ENCODE measurements at regions not wholly inside any gene's neighbourhood (a gene's known extent, or its start where the extent isn't known, plus 50 kb on each side); places are given as distances from the start of the nearest gene placed in this dataset.
A peak's percentile ranks its signal among the peaks of the same experiment; 100 is the strongest.

DNA sequence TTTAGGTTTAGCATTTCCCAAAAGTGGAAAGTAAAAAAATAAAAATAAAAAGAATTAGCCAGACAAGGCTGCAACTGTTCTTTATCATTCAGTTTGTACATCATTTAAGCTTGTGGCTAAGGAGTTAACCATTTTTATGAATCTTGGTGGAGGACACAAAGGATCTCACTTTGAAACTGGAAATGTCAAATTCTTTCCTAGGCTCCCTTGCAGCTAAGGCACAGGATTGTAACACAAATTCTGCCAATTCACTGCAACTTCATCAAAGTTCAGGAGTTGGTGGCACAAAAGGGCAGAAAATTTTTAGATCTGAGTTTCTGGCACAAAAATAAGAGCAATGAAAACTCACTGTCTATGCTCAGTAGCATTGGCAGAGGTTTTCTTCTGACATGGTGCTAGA is 211.2 kb upstream of the SYT10 start:
- Histone ChIP-seq H3K27me3 (ENCODE audit: insufficient read depth, low read length) (no peaks in the 10 kb centered on the region), H3K4me3 (ENCODE audit: low read length) (peak overlapping the region; percentile 4; the same call in 1 of the 2 replicates), H3K9me3 (ENCODE audit: insufficient read depth, low read depth, low read length) (peaks cover 44% of the 10 kb centered on the region), H3K27ac (ENCODE audit: low read length) (no peak overlapping the region), H3K36me3 (ENCODE audit: insufficient read depth, low read depth, low read length) (peaks cover 8% of the 10 kb centered on the region; the same call in 1 of the 2 replicates), H3K9ac (ENCODE audit: low read depth, low read length) (no peak overlapping the region), H3K4me1 (ENCODE audit: insufficient read depth, low read length) (peaks cover 8% of the 10 kb centered on the region)

DNA sequence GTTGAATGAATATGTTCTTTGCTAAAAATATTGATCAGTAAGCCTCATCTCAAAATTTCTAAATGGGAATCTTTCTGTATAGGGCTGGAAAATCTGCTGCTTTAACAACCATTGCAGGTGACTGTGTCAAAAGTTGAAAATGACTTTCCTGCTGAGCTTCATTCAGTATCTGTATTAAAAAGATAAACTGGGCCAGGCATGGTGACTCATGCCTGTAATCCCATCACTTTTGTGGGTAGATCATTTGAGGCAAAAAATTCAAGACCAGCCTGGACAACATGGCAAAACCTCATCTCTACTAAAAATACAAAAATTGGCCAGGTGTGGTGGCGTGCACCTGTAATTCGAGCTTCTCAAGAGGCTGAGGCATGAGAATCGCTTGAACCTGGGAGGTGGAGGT is 213.7 kb upstream of the SYT10 start:
- Histone ChIP-seq H3K9me3 (ENCODE audit: insufficient read depth, low read depth, low read length) (peaks cover 43% of the 10 kb centered on the region), H3K4me3 (ENCODE audit: low read length) (no peak overlapping the region), H3K9ac (ENCODE audit: low read depth, low read length) (no peak overlapping the region), H3K27ac (ENCODE audit: low read length) (no peak overlapping the region), H3K4me1 (ENCODE audit: insufficient read depth, low read length) (peaks cover 12% of the 10 kb centered on the region), H3K27me3 (ENCODE audit: insufficient read depth, low read length) (no peaks in the 10 kb centered on the region), H3K36me3 (ENCODE audit: insufficient read depth, low read depth, low read length) (peaks cover 8% of the 10 kb centered on the region; the same call in 1 of the 2 replicates)

DNA sequence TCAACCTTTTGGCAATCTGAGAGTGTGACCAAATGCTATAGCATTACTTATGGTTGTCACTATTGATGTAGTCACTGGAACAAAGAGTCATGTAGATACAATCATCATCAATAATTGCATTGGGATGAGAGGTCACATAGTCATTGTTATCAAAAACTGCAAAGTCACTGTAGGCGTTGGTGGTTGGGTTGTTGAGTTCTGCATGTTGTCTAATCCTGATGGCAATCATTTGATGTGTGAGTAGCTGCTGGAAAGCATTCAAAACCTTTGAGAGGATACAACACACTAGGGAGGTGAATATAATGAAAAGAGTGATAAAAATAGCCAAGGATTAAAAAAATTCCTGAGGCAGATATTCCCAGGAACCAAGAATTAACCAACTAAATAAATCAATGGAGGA is 214.7 kb upstream of the SYT10 start:
- Histone ChIP-seq H3K27me3 (ENCODE audit: insufficient read depth, low read length) (no peaks in the 10 kb centered on the region), H3K27ac (ENCODE audit: low read length) (no peak overlapping the region), H3K9me3 (ENCODE audit: insufficient read depth, low read depth, low read length) (peaks cover 33% of the 10 kb centered on the region), H3K4me1 (ENCODE audit: insufficient read depth, low read length) (peaks cover 10% of the 10 kb centered on the region), H3K4me3 (ENCODE audit: low read length) (no peak overlapping the region), H3K9ac (ENCODE audit: low read depth, low read length) (no peak overlapping the region), H3K36me3 (ENCODE audit: insufficient read depth, low read depth, low read length) (peaks cover 8% of the 10 kb centered on the region; the same call in 1 of the 2 replicates)

GRCh38 chr12:33663000-33663654 is 223.5 kb upstream of the SYT10 start:
- no peak overlapping the region for H3K9ac ChIP-seq (ENCODE audit: low read depth, low read length)
- H3K9me3 ChIP-seq (ENCODE audit: insufficient read depth, low read depth, low read length): no peaks in the 10 kb centered on the region
- peaks cover 12% of the 10 kb centered on the region; the same call in 1 of the 2 replicates for H3K4me1 ChIP-seq (ENCODE audit: insufficient read depth, low read length)
- H3K4me3 ChIP-seq (ENCODE audit: low read length): no peak overlapping the region
- H3K36me3 ChIP-seq (ENCODE audit: insufficient read depth, low read depth, low read length): no peaks in the 10 kb centered on the region
- no peaks in the 10 kb centered on the region for H3K27me3 ChIP-seq (ENCODE audit: insufficient read depth, low read length)
- no peak overlapping the region for H3K27ac ChIP-seq (ENCODE audit: low read length)

GRCh38 chr12:33669349-33669748 is 229.7 kb upstream of the SYT10 start:
- H3K9me3 ChIP-seq (ENCODE audit: insufficient read depth, low read depth, low read length): no peaks in the 10 kb centered on the region
- H3K9ac ChIP-seq (ENCODE audit: low read depth, low read length): no peak overlapping the region
- no peaks in the 10 kb centered on the region for H3K36me3 ChIP-seq (ENCODE audit: insufficient read depth, low read depth, low read length)
- no peaks in the 10 kb centered on the region for H3K27me3 ChIP-seq (ENCODE audit: insufficient read depth, low read length)
- H3K4me1 ChIP-seq (ENCODE audit: insufficient read depth, low read length): peaks cover 42% of the 10 kb centered on the region
- no peak overlapping the region for H3K4me3 ChIP-seq (ENCODE audit: low read length)
- peak overlapping the region; percentile 16 for H3K27ac ChIP-seq (ENCODE audit: low read length)

- Histone ChIP-seq H3K4me1 (ENCODE audit: insufficient read depth, low read length) (peaks cover 42% of the 10 kb centered on the region), H3K27me3 (ENCODE audit: insufficient read depth, low read length) (no peaks in the 10 kb centered on the region), H3K4me3 (ENCODE audit: low read length) (peak overlapping the region; percentile 29; the same call in 1 of the 2 replicates), H3K9ac (ENCODE audit: low read depth, low read length) (peak overlapping the region; percentile 59; the same call in 1 of the 2 replicates), H3K9me3 (ENCODE audit: insufficient read depth, low read depth, low read length) (no peaks in the 10 kb centered on the region), H3K36me3 (ENCODE audit: insufficient read depth, low read depth, low read length) (no peaks in the 10 kb centered on the region), H3K27ac (ENCODE audit: low read length) (peak overlapping the region; percentile 84)
Observed at GRCh38 chr12:33670284-33670683, 230.7 kb upstream of the SYT10 start.

DNA sequence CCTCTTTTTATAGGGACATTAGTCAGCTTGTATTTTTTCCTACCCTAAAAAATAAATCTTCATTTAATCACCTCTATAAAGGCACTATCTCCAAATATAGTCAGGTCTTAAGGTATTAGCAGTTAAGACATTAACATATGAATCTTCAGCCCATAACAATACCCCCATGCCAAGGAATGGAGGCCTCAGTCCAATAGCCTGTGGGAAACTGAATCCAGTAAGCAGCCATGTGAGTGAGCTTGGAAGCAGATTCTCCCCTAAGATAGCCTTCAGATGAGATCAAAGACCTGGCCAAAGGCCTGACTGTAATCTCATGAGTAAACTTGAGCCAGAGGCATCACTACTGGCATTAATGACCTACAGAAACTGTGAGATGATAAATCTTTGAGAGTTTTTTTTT is 232.1 kb upstream of the SYT10 start:
- Histone ChIP-seq H3K36me3 (ENCODE audit: insufficient read depth, low read depth, low read length) (no peaks in the 10 kb centered on the region), H3K9ac (ENCODE audit: low read depth, low read length) (peak overlapping the region; percentile 31; the same call in 1 of the 2 replicates), H3K4me3 (ENCODE audit: low read length) (no peak overlapping the region), H3K27me3 (ENCODE audit: insufficient read depth, low read length) (no peaks in the 10 kb centered on the region), H3K4me1 (ENCODE audit: insufficient read depth, low read length) (peaks cover 42% of the 10 kb centered on the region), H3K9me3 (ENCODE audit: insufficient read depth, low read depth, low read length) (no peaks in the 10 kb centered on the region), H3K27ac (ENCODE audit: low read length) (peak overlapping the region; percentile 3)

DNA sequence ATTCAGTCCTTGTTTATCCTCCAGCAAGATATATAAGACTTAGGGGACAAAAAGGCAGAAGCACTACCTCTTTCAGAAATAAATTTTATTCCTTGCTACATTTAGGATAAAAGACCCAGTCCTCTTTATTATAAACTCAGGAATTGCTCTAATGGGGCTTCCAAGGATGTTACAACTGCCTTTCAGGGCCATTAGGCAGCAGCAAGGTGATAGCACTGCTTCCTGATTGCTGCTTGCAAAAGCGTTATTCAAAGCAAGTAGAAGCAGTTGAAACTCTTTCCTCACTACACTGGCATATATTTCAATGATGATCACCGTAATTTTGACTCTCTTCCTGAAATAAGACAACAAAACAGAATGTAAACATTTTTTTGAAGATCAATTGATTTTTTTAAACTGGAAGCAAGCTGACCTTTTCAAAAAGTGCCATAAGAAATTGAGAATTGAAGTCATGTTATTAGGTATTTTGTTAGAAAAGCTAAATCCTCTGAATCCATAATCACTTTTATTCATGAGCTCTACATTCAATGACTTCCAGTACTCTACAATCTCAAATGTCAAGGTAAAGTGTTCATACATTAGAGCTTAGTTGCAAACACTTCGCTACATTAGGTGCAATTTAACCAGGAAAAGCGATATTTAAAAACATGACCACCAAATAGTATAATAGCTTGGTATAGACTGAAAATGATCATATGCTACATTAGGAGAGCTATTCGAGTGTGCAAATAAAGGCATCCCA is 233.4 kb upstream of the SYT10 start:
- no peaks in the 10 kb centered on the region for H3K9me3 ChIP-seq (ENCODE audit: insufficient read depth, low read depth, low read length)
- H3K27me3 ChIP-seq (ENCODE audit: insufficient read depth, low read length): no peaks in the 10 kb centered on the region
- H3K9ac ChIP-seq (ENCODE audit: low read depth, low read length): peak overlapping the region; percentile 31; the same call in 1 of the 2 replicates
- no peak overlapping the region for H3K4me3 ChIP-seq (ENCODE audit: low read length)
- H3K27ac ChIP-seq (ENCODE audit: low read length): no peak overlapping the region
- H3K4me1 ChIP-seq (ENCODE audit: insufficient read depth, low read length): peaks cover 41% of the 10 kb centered on the region
- no peaks in the 10 kb centered on the region for H3K36me3 ChIP-seq (ENCODE audit: insufficient read depth, low read depth, low read length)

GRCh38 chr12:33676866-33677265 is 237.2 kb upstream of the SYT10 start:
- Histone ChIP-seq H3K27me3 (ENCODE audit: insufficient read depth, low read length) (no peaks in the 10 kb centered on the region), H3K4me3 (ENCODE audit: low read length) (no peak overlapping the region)

DNA sequence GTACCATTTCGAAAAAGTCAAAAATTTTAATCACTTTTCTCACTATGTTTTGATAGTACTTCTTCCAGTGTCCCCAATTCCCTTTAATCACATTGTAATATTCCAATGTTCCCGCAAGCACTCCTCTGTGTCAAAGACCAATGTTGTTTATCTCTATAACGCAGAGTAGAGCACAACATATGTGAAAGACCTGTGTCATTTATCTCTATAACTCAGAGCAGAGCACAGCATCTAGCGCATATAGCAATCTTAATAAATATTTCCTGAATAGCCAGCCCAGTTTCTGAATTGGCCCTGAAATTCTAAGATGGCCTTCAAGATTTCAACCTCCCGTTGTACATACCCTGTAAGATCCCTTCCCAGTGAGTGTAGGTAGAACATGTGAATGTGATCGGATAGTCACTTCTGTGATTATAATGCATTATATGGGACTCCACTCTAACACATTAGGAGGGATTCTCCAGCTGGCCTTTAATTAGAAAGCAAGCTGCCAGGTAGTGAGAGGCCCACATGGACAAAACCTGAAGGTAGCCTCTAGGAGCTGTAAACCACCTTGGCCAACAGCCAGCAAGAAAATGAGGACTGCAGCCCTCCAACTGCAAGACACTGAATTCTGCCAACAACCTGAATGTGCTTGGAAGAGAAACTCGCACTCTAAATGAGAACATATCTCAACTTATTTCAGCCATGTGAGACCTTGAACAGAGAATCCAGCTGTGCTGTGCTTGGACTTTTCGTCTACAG is 238.8 kb upstream of the SYT10 start:
- H3K4me3 ChIP-seq (ENCODE audit: low read length): no peak overlapping the region
- no peaks in the 10 kb centered on the region for H3K9me3 ChIP-seq (ENCODE audit: insufficient read depth, low read depth, low read length)
- peaks cover under 1% of the 10 kb centered on the region; the same call in 1 of the 2 replicates for H3K4me1 ChIP-seq (ENCODE audit: insufficient read depth, low read length)
- no peak overlapping the region for H3K27ac ChIP-seq (ENCODE audit: low read length)
- no peaks in the 10 kb centered on the region for H3K36me3 ChIP-seq (ENCODE audit: insufficient read depth, low read depth, low read length)
- no peaks in the 10 kb centered on the region for H3K27me3 ChIP-seq (ENCODE audit: insufficient read depth, low read length)
- H3K9ac ChIP-seq (ENCODE audit: low read depth, low read length): no peak overlapping the region

More at GRCh38 chr12:33676866-33677265, 237.2 kb upstream of the SYT10 start:
- Histone ChIP-seq H3K9me3 (ENCODE audit: insufficient read depth, low read depth, low read length) (no peaks in the 10 kb centered on the region), H3K9ac (ENCODE audit: low read depth, low read length) (no peak overlapping the region), H3K36me3 (ENCODE audit: insufficient read depth, low read depth, low read length) (no peaks in the 10 kb centered on the region), H3K4me1 (ENCODE audit: insufficient read depth, low read length) (peaks cover 11% of the 10 kb centered on the region; the same call in 1 of the 2 replicates), H3K27ac (ENCODE audit: low read length) (no peak overlapping the region)

DNA sequence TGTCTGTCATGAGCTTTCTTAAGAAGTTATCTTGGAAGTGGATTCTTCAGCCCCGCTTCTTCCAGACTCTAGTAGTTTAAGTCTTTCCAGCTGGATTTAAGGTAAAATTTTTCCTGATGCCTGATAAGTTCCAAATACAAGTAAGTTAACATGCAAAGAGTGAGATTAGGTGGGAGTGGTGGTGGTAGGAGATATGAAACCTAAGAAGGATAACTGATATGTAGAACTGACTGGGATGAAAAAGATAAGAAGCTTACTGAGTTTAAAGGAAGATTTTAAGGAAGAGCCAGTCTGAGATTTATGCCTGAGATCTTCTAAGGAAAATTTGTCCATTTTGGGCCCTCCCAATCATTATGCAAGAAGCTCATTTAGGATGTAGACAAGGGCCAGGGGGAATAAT is 250.9 kb upstream of the SYT10 start:
- no peak overlapping the region for H3K9ac ChIP-seq (ENCODE audit: low read depth, low read length)
- no peak overlapping the region for H3K4me3 ChIP-seq (ENCODE audit: low read length)

More for the DNA sequence above, 250.9 kb upstream of the SYT10 start:
- Histone ChIP-seq H3K9me3 (ENCODE audit: insufficient read depth, low read depth, low read length) (peaks cover 3% of the 10 kb centered on the region; the same call in 1 of the 2 replicates), H3K27ac (ENCODE audit: low read length) (no peak overlapping the region), H3K27me3 (ENCODE audit: insufficient read depth, low read length) (no peaks in the 10 kb centered on the region), H3K36me3 (ENCODE audit: insufficient read depth, low read depth, low read length) (no peaks in the 10 kb centered on the region), H3K4me1 (ENCODE audit: insufficient read depth, low read length) (no peaks in the 10 kb centered on the region)
